ENCODE measurements at regions not wholly inside any gene's neighbourhood (a gene's known extent, or its start where the extent isn't known, plus 50 kb on each side); places are given as distances from the start of the nearest gene placed in this dataset.

DNA sequence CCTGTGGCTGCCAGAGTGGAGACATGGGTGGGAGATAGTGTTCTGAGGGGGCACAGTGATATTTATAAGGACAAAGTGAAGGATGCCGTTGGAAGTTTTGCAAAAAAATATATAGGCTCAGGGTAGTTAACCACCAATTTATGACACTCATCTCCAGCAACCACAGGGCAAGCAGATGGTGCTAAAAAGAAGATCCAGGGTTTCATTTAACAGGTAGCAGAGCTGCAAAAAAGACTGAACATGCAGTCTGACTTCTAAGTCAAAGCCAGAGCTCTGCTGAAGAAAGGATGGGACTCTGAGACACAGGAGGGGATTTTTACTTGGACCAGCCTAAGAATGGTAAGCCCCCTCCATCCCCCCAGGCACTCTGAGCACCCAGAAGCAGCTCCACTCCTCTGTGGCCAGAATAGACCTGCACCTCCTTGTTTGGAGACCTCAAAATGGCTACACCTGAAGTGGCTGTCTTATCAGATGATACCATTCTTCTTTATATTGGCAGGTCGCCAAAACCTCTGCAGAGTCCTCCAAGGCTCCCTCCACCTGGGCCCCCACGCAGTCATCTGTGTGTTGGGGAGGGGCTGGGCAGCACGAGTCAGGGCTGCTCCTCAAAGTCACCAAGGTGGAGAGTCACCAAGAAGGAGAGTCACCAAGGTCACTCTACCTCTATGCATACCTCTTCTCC, 161.4 kb upstream of the FAM9B start:
- Histone ChIP-seq H3K27me3 (replicated peaks in 1 of 2; ENCODE audit: control insufficient read depth in 2 of 2, insufficient read depth in 2 of 2, low read length in 1 of 2) (no peaks in the 10 kb centered on the region), H2AFZ (ENCODE audit: control insufficient read depth, low read depth, low read length) (no peak overlapping the region), H3K36me3 (ENCODE audit: control insufficient read depth in 2 of 2, insufficient read depth in 2 of 2, low read length in 1 of 2) (no peaks in the 10 kb centered on the region), H3K4me2 (ENCODE audit: control insufficient read depth, insufficient read depth) (no peak overlapping the region), H3K79me2 (ENCODE audit: control insufficient read depth, insufficient read depth, low read length) (no peaks in the 10 kb centered on the region), H3K9ac (ENCODE audit: control insufficient read depth, insufficient read depth, low read length) (no peak overlapping the region), H3K9me3 (replicated peaks; ENCODE audit: control insufficient read depth, insufficient read depth, low read length) (no peaks in the 10 kb centered on the region), H3K4me3 (no peak overlapping the region), H4K20me1 (ENCODE audit: control insufficient read depth, insufficient read depth) (no peaks in the 10 kb centered on the region), H3K4me1 (ENCODE audit: control insufficient read depth, insufficient read depth, low read length) (no peaks in the 10 kb centered on the region), H3K27ac (ENCODE audit: control insufficient read depth, insufficient read depth) (no peak overlapping the region)
- ChIA-PET POLR2A (no interaction called here), SMC1A (ENCODE audit: uncharacterized antibody, unreplicated experiment) (no interaction called here), RAD21 (ENCODE audit: unreplicated experiment) (no interaction called here), CTCF (no interaction called here)
- in situ Hi-C loops (cut with MboI) = no loop called here
- WGBS (ENCODE audit: insufficient coverage, insufficient replicate concordance, low lambda C conversion rate, missing lambda C conversion rate) = 8% methylated on average over 4 of the region's 4 CpGs
- BruUV-seq (replicated peaks) = no TSS peak
- DNase-seq (ENCODE audit: low read depth, low spot score) = no peak
- TF ChIP-seq PML (IDR thresholded peaks at IDR 0.05; ENCODE audit: low read length) (no peak), SRF (IDR thresholded peaks at IDR 0.05; ENCODE audit: low read depth in 2 of 2, low read length in 2 of 2) (no peak), RUNX3 (IDR thresholded peaks at IDR 0.05; ENCODE audit: low read length) (no peak), JUND (IDR thresholded peaks at IDR 0.05; ENCODE audit: low read depth, low read length) (no peak)
- TF ChIP-seq, protein P1, sequence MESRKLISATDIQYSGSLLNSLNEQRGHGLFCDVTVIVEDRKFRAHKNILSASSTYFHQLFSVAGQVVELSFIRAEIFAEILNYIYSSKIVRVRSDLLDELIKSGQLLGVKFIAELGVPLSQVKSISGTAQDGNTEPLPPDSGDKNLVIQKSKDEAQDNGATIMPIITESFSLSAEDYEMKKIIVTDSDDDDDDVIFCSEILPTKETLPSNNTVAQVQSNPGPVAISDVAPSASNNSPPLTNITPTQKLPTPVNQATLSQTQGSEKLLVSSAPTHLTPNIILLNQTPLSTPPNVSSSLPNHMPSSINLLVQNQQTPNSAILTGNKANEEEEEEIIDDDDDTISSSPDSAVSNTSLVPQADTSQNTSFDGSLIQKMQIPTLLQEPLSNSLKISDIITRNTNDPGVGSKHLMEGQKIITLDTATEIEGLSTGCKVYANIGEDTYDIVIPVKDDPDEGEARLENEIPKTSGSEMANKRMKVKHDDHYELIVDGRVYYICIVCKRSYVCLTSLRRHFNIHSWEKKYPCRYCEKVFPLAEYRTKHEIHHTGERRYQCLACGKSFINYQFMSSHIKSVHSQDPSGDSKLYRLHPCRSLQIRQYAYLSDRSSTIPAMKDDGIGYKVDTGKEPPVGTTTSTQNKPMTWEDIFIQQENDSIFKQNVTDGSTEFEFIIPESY (IDR thresholded peaks at IDR 0.05) = no peak
- no peak for ATAC-seq
- FAIRE-seq = no peak
- intact Hi-C loops (cut with micrococcal nuclease; ENCODE audit: unreplicated experiment) = no loop called here

DNA sequence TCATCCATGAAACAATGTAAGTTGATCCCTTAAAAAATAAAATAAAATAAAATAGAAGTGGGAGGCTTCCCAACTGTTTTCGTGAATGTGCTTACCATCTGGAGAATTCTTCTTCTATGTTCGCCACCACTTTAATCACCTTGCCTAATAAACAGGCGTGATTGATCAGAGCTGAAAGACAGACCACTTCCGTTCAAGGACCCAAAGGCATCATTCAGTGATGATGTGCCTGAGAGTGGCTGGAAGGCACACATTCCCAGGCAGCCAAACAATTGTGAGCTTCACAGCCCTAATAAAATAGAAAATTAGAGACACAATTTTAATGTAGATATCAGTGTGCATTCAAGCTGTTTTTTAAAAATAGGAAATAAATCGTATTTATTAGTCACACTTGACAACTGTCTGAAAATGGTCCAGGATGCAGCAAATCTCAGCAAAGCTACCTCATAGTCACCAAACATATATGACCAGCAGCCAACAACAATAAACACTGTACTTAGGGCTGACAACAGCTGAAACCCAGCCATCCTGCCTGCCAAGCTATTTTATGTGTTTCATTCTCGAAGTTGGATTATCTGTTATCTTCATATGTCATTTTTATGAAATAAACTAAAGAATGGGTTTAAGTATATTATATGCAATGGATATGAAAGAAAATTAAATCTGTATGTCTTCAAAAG, 163.2 kb upstream of the FAM9B start:
- Histone ChIP-seq H3K9ac (ENCODE audit: control insufficient read depth, insufficient read depth, low read length) (no peak overlapping the region), H2AFZ (ENCODE audit: control insufficient read depth, low read depth, low read length) (no peak overlapping the region), H3K36me3 (ENCODE audit: control insufficient read depth in 2 of 2, insufficient read depth in 2 of 2, low read length in 1 of 2) (no peaks in the 10 kb centered on the region), H3K79me2 (ENCODE audit: control insufficient read depth, insufficient read depth, low read length) (no peaks in the 10 kb centered on the region), H3K27me3 (replicated peaks in 1 of 2; ENCODE audit: control insufficient read depth in 2 of 2, insufficient read depth in 2 of 2, low read length in 1 of 2) (no peaks in the 10 kb centered on the region), H3K4me3 (no peak overlapping the region), H3K4me2 (ENCODE audit: control insufficient read depth, insufficient read depth) (no peak overlapping the region), H3K9me3 (replicated peaks; ENCODE audit: control insufficient read depth, insufficient read depth, low read length) (no peaks in the 10 kb centered on the region), H3K4me1 (ENCODE audit: control insufficient read depth, insufficient read depth, low read length) (no peaks in the 10 kb centered on the region), H3K27ac (ENCODE audit: control insufficient read depth, insufficient read depth) (no peak overlapping the region), H4K20me1 (ENCODE audit: control insufficient read depth, insufficient read depth) (no peaks in the 10 kb centered on the region)
- intact Hi-C loops (cut with micrococcal nuclease; ENCODE audit: unreplicated experiment) = no loop called here
- FAIRE-seq (no peak), DNase-seq (ENCODE audit: low read depth, low spot score) (no peak), ATAC-seq (no peak)
- in situ Hi-C loops (cut with MboI) = no loop called here
- POLR2A ChIA-PET = no interaction called here
- CTCF ChIA-PET = no interaction called here
- WGBS (ENCODE audit: insufficient coverage, insufficient replicate concordance, low lambda C conversion rate, missing lambda C conversion rate) = 15% methylated on average over 6 of the region's 6 CpGs
- BruUV-seq (replicated peaks) = no TSS peak
- RAD21 ChIA-PET (ENCODE audit: unreplicated experiment) = no interaction called here
- SMC1A ChIA-PET (ENCODE audit: uncharacterized antibody, unreplicated experiment) = no interaction called here
- TF ChIP-seq, protein P2, sequence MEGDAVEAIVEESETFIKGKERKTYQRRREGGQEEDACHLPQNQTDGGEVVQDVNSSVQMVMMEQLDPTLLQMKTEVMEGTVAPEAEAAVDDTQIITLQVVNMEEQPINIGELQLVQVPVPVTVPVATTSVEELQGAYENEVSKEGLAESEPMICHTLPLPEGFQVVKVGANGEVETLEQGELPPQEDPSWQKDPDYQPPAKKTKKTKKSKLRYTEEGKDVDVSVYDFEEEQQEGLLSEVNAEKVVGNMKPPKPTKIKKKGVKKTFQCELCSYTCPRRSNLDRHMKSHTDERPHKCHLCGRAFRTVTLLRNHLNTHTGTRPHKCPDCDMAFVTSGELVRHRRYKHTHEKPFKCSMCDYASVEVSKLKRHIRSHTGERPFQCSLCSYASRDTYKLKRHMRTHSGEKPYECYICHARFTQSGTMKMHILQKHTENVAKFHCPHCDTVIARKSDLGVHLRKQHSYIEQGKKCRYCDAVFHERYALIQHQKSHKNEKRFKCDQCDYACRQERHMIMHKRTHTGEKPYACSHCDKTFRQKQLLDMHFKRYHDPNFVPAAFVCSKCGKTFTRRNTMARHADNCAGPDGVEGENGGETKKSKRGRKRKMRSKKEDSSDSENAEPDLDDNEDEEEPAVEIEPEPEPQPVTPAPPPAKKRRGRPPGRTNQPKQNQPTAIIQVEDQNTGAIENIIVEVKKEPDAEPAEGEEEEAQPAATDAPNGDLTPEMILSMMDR (IDR thresholded peaks at IDR 0.05 in 2 of 3, conservative IDR thresholded peaks at IDR 0.05 in 1 of 3; ENCODE audit: control insufficient read depth in 2 of 3, extremely low read depth in 1 of 3, insufficient read depth in 1 of 3, low read depth in 3 of 3, low read length in 3 of 3) = no peak
- TF ChIP-seq NFYA (IDR thresholded peaks at IDR 0.05; ENCODE audit: borderline replicate concordance, low read depth, low read length) (no peak), RB1 (IDR thresholded peaks at IDR 0.05; ENCODE audit: borderline replicate concordance) (no peak)
- TF ChIP-seq, protein P3, sequence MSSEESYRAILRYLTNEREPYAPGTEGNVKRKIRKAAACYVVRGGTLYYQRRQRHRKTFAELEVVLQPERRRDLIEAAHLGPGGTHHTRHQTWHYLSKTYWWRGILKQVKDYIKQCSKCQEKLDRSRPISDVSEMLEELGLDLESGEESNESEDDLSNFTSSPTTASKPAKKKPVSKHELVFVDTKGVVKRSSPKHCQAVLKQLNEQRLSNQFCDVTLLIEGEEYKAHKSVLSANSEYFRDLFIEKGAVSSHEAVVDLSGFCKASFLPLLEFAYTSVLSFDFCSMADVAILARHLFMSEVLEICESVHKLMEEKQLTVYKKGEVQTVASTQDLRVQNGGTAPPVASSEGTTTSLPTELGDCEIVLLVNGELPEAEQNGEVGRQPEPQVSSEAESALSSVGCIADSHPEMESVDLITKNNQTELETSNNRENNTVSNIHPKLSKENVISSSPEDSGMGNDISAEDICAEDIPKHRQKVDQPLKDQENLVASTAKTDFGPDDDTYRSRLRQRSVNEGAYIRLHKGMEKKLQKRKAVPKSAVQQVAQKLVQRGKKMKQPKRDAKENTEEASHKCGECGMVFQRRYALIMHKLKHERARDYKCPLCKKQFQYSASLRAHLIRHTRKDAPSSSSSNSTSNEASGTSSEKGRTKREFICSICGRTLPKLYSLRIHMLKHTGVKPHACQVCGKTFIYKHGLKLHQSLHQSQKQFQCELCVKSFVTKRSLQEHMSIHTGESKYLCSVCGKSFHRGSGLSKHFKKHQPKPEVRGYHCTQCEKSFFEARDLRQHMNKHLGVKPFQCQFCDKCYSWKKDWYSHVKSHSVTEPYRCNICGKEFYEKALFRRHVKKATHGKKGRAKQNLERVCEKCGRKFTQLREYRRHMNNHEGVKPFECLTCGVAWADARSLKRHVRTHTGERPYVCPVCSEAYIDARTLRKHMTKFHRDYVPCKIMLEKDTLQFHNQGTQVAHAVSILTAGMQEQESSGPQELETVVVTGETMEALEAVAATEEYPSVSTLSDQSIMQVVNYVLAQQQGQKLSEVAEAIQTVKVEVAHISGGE (CRISPR knock-in tag; IDR thresholded peaks at IDR 0.05) = no peak

Measured in GM12878 (cell line).